ENCODE measurements at regions not wholly inside any gene's neighbourhood (a gene's known extent, or its start where the extent isn't known, plus 50 kb on each side); places are given as distances from the start of the nearest gene placed in this dataset.
A peak's percentile ranks its signal among the peaks of the same experiment; 100 is the strongest.
"Not testable (repeated sequence)": the region's sequence is repeated elsewhere in the genome, so short reads cannot be mapped to it uniquely, and the experiment has no call there.

DNA sequence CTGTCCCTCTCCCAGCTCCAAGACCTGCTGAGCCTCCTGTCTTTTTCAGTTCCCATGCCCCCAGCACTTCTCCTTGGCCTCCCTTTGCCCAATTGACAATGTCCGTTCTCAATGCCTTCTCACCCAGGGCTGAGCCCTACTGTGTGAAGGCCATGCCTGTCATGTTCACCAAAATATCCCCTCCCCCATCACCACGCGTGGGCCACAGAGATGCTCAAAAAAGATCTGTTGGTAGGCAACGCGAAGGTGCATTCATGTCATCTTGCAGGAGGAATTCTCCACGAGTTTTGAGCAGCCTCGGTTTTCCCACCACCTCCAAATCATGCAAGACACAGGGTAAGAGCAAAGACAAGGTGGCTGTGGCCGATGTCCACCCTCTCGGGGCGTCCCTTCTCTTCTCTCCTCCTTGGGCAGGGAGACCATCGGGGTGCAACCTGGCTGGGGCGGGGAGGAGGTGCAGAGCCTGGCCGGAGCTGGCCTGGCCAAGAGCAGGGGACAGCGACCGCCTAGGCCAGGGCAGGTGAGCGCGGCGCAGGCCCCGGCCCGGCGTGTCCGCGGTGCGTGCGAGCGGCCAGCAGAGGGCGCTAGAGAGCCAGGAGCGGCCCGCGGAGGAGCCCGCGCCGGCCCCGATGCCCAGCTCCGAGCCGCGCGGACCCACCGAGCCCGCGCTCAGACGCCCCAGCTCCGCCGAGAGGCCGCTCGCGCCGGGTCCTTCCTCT is 56.3 kb upstream of the KRTAP5-11 start:
- peak; percentile 42 for DNase-seq (ENCODE audit: low read depth)

DNA sequence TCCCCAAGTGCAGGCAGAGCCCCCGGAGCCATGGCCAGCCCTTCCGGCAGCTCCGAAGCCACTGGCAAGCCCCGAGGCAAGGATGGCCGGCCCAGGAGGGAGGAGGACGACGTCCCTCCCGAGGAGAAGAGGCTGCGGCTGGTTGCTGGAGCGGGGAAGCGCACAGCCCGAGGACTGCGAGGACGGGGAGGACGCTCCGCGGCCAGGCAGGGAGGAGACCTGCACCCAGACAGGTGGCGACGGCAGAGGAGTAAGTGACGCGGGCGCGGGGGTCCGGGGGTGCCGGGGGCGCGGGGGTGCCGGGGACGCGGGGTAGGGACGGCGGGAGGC is 56.8 kb upstream of the KRTAP5-11 start:
- not testable (repeated sequence) for DNase-seq (ENCODE audit: low read depth)

DNA sequence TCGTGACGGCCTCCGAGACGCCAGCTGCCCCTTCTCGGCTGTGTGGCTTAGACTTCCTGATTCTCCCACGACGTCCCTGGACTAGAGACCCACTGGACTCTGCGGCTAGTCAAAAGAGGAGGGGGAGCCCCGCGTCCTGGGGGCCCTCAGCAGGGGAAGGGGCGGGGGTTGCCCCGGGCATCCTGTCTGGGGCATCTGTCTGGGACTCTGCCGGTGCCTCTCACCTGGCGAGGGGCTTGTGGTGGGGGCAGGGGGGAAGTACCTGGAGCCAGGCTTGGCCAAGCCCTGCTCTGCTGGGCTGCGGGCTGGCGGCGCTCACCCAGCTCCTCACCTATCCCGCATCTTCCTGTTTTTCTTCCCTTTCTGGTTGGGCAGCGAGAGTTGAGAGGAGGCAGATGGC is 57.2 kb upstream of the KRTAP5-11 start:
- not testable (repeated sequence) for DNase-seq (ENCODE audit: low read depth)

DNA sequence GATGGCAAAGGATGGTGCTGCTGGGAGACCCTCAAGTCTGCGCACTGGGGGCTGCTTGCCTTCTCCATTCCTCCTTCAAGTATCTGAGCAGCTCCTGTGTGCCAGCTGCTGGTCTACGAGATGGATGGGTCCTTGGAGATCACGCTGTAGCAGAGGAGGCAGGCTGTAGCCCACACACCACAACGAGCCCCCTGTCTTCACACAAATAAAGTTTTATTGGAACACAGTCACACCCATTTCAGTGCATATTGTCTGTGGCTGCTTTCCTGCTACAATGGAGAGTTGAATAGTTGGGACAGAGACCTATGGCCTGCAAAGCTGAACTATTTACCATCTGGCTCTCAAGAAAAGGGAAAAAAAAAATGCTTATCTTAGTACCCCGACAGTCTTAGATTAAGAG is 64.4 kb upstream of the KRTAP5-11 start:
- DNase-seq (ENCODE audit: low read depth): not testable (repeated sequence)

DNA sequence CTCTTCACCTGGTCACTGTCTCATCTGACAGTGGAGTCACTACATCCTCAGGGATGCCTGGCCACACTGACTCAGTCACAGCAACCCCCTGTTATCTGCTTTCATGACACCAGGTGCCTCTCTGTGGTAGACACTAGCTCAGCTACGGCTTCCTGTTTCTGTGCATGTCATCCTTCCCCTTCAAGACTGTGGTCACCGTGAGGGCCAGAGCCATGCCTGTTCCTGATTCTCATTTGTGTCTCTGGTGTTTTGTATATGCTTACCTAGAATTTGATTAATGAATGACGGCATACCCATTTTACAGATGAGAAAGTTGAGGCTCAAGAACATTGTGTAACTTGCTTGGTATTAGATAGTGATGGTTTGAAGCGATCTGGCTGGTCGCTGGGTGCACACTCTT is 70.3 kb upstream of the KRTAP5-11 start:
- not testable (repeated sequence) for DNase-seq (ENCODE audit: low read depth)

DNA sequence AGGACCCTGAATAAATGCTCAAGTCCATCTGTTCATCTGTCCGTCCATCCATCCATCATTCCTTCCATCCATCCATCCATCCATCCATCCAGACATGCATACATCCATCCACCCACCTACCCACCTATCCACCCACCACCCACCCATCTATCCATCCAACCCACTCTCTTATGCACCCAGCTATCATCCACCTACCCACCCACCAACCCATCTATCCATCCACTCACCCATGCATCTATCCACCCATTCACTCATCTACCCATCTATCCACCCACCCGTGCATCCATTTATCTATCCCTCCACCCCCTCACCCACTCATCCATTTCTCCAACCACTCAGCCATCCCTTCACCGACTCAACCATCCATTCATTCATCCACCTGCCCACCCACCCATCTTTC is 71.7 kb upstream of the KRTAP5-11 start:
- not testable (repeated sequence) for DNase-seq (ENCODE audit: low read depth)

DNA sequence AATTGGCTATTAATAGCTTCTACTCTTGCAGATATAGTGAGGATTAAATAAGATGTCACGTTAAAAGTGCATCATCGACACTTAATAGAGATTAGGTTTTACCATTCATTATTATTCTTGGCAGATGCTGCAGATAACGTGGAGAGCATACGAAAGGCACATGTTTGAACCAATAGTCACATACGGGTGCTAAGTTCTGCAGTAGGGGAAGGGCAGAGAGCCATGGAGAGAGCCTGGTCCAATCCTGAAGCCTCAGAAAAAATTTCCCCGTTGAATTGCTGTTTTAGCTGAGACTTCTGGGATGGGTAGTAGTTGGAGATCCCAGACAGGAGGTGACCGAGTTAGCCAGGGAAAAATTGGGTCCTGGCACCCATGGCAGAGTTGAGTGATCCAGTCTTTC is 72.4 kb upstream of the KRTAP5-11 start:
- DNase-seq (ENCODE audit: low read depth): not testable (repeated sequence)

DNA sequence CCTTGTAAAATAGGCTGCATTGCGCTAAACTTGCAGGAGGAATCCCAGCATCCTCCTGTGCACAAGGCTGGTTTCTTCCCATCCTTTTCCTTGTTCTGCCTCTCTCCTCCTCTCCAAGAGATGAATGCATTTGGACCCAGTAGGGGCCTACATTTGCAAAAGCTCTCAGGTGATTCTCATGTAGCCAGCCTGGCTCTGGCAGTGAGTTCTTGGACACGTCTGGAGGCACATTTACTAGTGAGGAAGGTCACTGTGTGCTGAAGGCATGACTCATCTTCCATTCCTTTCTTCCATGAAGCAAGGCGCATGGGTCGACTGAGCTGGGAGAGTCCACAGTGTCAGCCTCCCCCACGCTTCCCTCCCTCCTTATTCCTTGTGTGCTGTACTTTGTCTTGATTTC is 73.8 kb upstream of the KRTAP5-11 start:
- not testable (repeated sequence) for DNase-seq (ENCODE audit: low read depth)

DNA sequence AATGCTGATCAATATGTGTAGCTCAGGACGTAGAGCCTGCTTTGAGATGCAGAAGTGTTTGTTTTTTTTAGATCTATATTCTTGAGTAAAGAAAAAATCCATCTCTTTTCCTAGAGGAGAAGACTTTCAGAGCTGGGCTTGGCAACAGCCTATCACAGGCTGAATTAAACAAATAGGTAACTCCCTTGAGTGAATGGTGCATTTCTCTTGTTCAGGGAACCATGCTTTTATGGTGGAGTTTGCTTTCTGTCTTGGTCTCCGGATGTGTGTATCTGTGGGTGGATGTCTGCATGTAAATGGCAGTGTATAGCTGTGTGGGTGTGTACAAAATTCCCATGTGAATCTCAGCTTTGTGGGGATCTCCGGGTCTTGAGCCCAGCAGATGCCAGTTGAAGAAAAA is 82.3 kb upstream of the KRTAP5-11 start:
- DNase-seq (ENCODE audit: low read depth): not testable (repeated sequence)

DNA sequence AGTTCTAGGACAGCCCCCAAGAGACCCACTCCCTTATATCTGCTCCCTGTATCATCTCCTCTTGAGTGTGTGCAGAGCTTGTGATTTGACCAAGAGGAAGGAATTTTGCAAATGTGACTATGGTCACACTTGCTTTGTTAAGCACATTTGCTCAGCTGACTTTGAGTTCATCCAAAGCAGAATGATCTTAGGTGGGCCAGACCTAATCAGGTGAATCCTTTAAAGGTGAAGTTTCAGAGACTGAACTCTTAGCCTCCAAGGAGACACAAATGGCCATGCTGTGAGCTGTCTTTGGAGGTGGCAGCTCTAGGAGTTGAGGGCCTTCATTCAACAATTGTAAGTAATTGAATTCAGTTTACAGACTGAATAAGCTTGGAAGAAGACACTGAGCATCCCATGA is 115.4 kb upstream of the KRTAP5-11 start:
- not testable (repeated sequence) for DNase-seq (ENCODE audit: low read depth)

DNA sequence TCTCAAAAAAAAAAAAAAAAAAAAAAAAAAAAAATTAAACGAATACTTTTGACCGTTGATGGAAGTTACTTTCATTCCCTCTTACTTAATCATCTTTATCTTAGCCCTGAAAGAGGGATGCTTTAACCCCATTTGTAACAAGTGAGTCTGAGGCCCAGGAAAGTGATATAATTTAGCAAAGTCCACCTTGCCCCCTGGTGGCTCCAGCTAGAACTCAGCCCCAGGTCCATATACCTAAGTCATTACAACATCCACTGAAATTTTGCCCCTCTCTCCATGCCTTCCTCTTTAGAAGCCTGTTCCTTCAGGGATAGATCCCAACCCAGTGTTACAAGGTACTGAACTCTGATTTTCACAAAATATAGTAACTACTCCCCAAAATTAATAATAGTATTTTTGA is 116.3 kb upstream of the KRTAP5-11 start:
- DNase-seq (ENCODE audit: low read depth): not testable (repeated sequence)

DNA sequence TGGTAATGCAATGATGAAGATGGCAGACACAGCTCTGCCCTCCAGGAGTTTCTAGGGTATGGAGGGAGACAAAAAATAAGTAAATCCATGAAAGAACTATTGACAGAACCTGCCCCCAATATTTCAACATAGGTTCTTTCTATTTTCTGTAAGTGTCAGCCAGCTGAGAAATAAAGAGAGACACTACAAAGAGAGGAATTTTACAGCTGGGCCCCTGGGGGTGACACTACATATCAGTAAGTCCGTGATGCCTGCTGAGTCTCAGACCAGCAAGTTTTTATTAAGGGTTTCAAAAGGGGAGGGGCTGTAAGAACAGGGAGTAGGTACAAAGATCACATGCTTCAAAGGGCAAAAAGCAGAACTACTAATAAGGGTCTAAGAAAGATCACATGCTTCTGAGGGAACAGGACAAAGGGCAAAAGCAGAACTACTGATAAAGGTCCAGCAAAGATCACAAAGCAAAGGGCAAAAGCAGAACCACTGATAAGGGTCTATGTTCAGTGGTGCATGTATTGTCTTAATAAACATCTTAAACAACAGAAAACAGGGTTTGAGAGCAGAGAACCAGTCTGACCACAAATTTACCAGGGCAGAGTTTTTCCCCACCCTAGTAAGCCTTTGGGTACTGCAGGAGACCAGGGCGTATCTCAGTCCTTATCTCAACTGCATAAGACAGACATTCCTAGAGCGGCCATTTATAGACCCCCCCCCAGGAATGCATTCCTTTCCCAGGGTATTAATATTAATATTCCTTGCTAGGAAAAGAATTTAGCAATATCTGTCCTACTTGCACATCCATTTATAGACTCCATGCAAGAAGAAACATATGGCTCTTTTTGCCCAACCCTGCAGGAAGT is 119.0 kb upstream of the KRTAP5-11 start:
- not testable (repeated sequence) for DNase-seq (ENCODE audit: low read depth)

DNA sequence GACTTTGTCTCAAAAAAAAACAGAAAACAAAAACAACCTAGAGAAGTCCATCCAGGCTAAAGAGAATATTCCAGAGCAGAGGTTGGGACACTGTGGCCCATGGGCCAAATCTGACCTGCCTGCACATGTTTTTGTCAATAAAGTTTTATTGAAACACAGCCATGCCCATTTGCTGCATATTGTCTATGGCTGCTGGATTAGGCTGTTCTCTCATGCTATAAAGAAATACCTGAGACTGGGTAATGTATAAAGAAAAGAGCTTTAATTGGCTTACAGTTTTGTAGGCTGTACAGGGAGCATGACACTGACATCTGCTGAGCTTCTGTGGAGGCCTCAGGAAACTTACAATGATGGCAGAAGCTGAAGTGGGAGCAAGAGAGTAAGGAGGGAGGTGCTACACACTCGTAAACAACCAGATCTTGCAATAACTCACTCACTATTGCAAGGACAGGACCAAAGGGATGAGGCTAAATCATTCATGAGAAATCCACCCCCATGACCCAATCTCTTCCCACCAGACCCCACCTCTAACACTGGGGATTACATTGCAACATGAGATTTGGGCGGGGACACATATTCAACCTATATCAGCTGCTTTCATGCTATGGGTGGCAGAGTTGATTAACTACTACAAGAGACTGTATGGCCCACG is 122.5 kb upstream of the KRTAP5-11 start:
- not testable (repeated sequence) for DNase-seq (ENCODE audit: low read depth)

DNA sequence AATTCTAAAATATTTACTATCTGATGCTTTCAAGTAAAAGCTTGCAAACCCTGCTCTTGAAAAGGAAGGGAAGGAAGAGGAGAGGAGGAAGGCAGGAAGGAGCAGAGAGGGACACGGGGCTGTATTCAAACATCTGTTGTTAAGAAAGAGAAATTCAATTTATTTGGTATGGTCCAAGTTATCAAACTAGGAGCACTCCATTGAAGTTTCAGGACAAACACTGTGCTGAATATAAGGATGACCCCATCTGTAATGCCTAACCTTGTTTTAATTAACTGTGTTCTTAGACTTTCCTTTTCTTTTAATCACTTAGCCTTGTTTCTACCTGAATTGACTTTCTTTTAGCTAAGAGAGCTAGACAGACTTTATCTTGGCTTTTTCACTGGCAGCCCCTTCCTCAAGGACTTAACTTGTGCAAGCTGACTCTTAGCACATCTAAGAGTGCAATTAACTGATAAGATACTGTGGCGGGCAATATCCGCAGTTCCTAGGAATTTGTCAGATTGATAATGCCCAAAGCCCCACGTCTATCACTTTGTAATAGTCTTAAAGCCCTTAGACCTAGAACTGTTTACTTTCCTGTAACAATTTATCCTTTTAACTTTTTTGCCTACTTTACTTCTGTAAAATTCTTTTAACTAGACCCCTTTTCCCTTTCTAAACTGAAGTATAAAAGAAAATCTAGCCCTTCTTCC is 123.2 kb upstream of the KRTAP5-11 start:
- DNase-seq (ENCODE audit: low read depth): not testable (repeated sequence)

DNA sequence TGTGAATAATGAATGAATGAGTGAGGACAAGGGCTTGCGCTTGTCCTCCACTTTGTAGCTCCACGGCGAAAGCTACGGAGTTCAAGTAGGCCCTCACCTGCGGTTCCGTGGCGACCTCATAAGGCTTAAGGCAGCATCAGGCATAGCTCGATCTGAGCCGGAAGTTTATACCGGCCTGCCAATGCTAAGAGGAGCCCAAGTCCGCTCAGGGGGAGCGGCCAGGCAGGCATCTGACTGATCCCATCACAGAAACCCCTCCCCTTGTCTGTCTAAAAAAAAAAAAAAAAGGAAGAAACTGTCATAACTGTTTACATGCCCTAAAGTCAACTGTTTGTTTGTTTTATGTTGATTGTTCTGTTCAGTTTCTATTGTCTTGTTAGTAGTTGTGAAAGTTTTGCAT is 124.4 kb upstream of the KRTAP5-11 start:
- DNase-seq (ENCODE audit: low read depth): not testable (repeated sequence)

DNA sequence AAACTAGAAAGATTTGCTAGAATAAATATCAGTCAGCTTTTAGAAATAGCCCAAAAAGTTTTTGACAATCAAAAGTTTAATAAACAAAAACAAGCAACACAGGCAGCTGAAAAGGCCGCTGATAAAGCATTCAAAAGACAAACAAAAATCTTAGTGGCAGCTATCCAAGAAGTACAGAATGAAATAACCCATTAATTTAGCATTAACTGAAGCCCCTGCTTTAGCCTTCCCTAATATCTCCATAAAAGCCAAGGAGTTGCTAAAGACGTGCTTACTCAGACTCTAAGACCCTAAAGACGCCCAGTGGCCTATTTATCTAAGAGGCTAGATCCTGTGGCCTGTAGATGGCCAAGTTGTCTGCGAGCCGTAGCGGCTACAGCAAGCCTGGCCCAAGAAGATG is 123.5 kb upstream of the DEFB108B start:
- not testable (repeated sequence) for DNase-seq (ENCODE audit: low read depth)

DNA sequence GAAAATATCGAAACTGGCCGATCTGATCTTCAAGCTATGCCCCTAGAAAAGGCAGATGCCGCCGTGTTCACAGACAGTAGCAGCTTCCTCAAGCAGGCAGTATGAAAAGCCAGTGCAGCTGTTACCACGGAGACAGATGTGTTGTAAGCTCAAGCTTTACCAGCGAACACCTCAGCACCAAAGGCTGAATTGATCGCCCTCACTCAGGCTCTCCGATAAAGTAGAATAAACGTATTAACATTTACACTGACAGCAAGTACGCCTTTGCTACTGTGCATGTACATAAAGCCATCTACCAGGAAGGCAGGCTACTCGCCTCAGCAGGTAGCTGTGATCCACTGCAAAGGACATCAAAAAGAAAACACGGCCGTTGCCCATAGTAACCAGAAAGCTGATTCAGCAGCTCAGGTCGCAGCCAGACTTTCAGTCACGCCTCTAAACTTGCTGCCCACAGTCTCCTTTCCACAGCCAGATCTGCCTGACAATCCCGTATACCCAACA is 122.8 kb upstream of the DEFB108B start:
- not testable (repeated sequence) for DNase-seq (ENCODE audit: low read depth)

DNA sequence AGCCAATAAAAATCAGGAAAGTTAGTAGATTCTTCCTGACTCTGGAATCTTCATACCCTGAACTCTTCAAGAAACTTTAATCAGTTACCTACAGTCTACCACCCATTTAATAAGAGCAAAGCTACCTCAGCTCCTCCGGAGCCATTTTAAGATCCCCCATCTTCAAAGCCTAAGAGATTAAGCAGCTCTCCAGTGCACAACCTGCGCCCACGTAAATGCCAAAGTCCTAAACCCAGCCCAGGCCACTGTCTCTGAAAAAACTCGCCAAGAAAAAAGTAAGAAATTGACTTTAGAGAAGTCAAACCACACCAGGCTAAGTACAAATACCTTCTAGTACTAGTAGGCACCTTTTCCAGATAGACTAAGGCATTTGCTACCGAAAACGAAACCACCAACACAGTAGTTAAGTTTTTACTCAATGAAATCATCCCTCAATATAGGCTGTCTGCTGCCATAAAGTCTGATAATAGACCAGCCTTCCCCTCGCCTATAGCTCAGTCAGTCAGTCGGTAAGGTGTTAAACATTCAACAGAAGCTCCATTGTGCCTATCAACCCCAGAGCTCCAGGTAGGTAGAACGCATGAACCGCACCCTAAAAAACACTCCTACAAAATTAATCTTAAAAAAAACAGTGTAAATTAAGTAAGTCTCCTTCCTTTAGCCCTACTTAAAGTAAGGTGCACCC is 122.2 kb upstream of the DEFB108B start:
- DNase-seq (ENCODE audit: low read depth): not testable (repeated sequence)

DNA sequence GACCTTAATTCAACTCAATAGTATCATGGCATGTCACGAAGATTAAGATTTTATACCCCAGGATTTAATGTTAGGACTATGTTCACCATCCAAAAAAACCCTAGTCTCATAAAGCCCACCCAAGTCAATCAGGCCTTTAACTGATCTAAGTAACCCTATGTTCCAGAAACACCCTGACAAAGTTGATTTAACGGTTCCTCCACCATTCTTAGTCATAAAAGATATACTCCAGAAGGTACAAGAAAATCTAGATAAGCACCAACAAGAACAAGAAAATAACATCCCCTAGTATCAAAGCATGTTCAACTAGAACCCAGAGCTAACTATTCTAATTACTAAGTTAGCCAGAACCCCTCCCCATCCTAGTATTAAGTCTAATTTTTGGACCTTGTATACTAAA is 120.7 kb upstream of the DEFB108B start:
- not testable (repeated sequence) for DNase-seq (ENCODE audit: low read depth)

DNA sequence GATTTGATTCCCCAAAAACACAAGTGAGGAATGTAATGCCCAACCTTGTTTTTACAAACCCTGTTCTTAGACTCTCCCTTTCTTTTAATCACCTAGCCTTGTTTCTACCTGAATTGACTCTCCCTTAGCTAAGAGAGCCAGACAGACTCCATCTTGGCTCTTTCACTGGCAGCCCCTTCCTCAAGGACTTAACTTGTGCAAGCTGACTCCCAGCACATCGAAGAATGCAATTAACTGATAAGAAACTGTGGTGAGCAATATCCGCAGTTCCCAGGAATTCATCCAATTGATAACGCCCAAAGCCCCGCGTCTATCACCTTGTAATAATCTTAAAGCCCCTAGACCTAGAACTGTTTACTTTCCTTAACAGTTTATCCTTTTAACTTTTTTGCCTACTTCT is 120.2 kb upstream of the DEFB108B start:
- DNase-seq (ENCODE audit: low read depth): not testable (repeated sequence)

DNA sequence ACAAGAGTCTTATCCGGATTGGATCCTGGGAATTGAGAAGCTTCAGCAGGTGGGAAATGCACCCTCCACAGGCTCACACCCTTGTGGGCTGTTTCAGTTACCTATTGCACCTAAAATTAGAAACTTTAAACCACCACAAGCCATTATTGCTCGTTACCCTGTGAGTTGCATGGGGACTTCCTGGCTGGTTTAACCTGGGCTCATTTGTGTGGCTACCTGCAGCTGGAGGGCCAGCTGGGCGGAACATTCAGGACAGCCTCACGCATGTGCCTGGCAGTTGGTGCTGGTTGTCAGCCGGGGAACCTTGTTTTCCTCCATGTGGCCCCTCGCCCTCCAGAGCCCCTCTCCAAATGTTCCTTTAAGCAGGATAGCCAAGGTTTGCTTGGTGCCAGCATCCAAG is 118.5 kb upstream of the DEFB108B start:
- not testable (repeated sequence) for DNase-seq (ENCODE audit: low read depth)

Measured in stimulated activated CD8-positive, alpha-beta memory T cell treated with anti-CD3 and anti-CD28 coated beads, Interleukin-15, amount 100 ng/mL, for 1 hour (primary cell).